ENCODE measurements at regions not wholly inside any gene's neighbourhood (a gene's known extent, or its start where the extent isn't known, plus 50 kb on each side); places are given as distances from the start of the nearest gene placed in this dataset.

DNA sequence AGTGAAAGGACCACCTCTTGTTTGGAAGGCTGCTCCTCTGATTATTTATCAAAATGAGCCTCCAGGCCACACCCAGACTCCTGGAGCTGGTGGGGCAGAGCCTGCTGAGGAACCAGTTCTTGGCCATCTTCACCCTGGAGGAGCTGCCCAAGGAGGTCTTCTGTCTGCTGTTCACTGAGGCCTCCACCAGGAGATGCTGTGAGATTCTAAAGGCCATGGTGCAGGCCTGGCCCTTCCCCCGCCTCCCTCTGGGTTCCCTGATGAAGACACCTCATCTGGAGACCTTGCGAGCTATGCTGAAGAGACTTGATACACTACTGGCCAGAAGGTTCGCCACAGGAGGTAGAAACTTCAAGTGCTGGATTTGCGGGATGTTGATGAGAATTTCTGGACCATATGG lies 61.7 kb upstream of the GJA8 start:
- H3K9me3 ChIP-seq (replicated peaks; ENCODE audit: insufficient read depth, low read length) = no peaks in the 10 kb centered on the region
- no peak overlapping the region for H3K27ac ChIP-seq (ENCODE audit: low read length)
- H3K36me3 ChIP-seq (replicated peaks; ENCODE audit: insufficient read depth, low read length) = no peaks in the 10 kb centered on the region
- no peaks in the 10 kb centered on the region for H4K20me1 ChIP-seq (ENCODE audit: insufficient read depth, low read length)
- TF ChIP-seq EZH2phosphoT487 (IDR thresholded peaks at IDR 0.05; ENCODE audit: low read length) (no peak), EZH2 (optimal IDR thresholded peaks at IDR 0.05; ENCODE audit: low read depth, low read length) (no peak)
- TF ChIP-seq, protein P1, sequence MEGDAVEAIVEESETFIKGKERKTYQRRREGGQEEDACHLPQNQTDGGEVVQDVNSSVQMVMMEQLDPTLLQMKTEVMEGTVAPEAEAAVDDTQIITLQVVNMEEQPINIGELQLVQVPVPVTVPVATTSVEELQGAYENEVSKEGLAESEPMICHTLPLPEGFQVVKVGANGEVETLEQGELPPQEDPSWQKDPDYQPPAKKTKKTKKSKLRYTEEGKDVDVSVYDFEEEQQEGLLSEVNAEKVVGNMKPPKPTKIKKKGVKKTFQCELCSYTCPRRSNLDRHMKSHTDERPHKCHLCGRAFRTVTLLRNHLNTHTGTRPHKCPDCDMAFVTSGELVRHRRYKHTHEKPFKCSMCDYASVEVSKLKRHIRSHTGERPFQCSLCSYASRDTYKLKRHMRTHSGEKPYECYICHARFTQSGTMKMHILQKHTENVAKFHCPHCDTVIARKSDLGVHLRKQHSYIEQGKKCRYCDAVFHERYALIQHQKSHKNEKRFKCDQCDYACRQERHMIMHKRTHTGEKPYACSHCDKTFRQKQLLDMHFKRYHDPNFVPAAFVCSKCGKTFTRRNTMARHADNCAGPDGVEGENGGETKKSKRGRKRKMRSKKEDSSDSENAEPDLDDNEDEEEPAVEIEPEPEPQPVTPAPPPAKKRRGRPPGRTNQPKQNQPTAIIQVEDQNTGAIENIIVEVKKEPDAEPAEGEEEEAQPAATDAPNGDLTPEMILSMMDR (IDR thresholded peaks at IDR 0.05; ENCODE audit: low read length) = no peak; the same call in 1 of the 2 replicates
- H3K27me3 ChIP-seq (replicated peaks; ENCODE audit: insufficient read depth, low read length) = no peaks in the 10 kb centered on the region
- no peaks in the 10 kb centered on the region for H3F3A ChIP-seq (ENCODE audit: insufficient read depth, low read length)
- H2AFZ ChIP-seq (ENCODE audit: low read length) = no peak overlapping the region
- H3K9me2 ChIP-seq (replicated peaks; ENCODE audit: insufficient read depth, low read length) = no peaks in the 10 kb centered on the region
- H3K4me2 ChIP-seq (ENCODE audit: low read depth, low read length) = no peak overlapping the region
- H3K4me1 ChIP-seq (ENCODE audit: low read length) = no peaks in the 10 kb centered on the region
- no peak for DNase-seq
- H3K9ac ChIP-seq (ENCODE audit: low read length) = no peak overlapping the region
- no peaks in the 10 kb centered on the region for H3K79me2 ChIP-seq (ENCODE audit: low read length)
- no peak overlapping the region for H3K4me3 ChIP-seq (ENCODE audit: low read length)

DNA sequence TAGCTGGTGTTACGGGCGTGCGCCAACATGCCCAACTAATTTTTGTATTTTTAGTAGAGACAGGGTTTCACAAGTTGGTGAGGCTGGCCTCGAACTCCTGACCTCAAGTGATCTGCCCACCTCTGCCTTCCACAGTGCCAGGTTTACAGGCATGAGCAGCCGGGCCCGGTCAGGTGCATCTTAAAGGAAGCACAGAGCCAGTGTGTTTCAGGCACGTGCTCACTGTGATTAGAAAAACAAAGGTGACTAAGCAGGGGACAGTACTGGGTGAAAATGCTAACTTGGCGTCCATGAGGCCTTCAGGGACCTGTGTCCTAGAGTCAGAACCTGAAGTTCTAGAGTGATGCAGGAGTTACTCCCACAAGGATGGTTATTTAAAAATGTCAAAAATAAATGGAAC lies 60.0 kb upstream of the GJA8 start:
- Histone ChIP-seq H3K9me3 (replicated peaks; ENCODE audit: insufficient read depth, low read length) (no peaks in the 10 kb centered on the region), H3K27me3 (replicated peaks; ENCODE audit: insufficient read depth, low read length) (no peaks in the 10 kb centered on the region), H3K4me3 (ENCODE audit: low read length) (no peak overlapping the region), H3K4me1 (ENCODE audit: low read length) (no peaks in the 10 kb centered on the region), H3F3A (ENCODE audit: insufficient read depth, low read length) (no peaks in the 10 kb centered on the region), H3K9me2 (replicated peaks; ENCODE audit: insufficient read depth, low read length) (no peaks in the 10 kb centered on the region), H4K20me1 (ENCODE audit: insufficient read depth, low read length) (no peaks in the 10 kb centered on the region), H3K9ac (ENCODE audit: low read length) (no peak overlapping the region), H2AFZ (ENCODE audit: low read length) (no peak overlapping the region), H3K27ac (ENCODE audit: low read length) (no peak overlapping the region), H3K36me3 (replicated peaks; ENCODE audit: insufficient read depth, low read length) (no peaks in the 10 kb centered on the region), H3K79me2 (ENCODE audit: low read length) (no peaks in the 10 kb centered on the region), H3K4me2 (ENCODE audit: low read depth, low read length) (no peak overlapping the region)
- TF ChIP-seq, protein P1 (IDR thresholded peaks at IDR 0.05; ENCODE audit: low read length) = no peak
- TF ChIP-seq EZH2phosphoT487 (IDR thresholded peaks at IDR 0.05; ENCODE audit: low read length) = no peak
- no peak for TF ChIP-seq EZH2 (optimal IDR thresholded peaks at IDR 0.05; ENCODE audit: low read depth, low read length)
- no peak for DNase-seq

DNA sequence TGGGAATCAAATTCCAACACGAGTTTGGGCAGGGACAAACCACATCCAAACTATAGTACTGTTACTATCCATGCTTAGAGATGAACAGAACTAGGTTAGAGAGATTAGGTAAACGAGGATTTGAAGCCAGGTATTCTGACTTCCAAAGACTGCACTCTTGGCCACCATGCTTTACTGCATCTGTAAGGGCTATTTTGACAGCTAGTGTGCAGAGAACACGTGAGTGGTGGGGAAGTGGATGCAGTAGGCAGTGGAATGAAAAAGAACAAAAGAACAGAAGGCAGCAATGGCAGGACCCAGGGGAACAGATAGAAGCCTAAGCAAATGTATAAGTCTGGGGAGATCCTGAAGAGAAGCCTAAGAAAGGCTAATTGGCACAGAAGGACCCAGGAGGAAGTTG lies 59.1 kb upstream of the GJA8 start:
- Histone ChIP-seq H3K4me2 (ENCODE audit: low read depth, low read length) (no peak overlapping the region), H3K27me3 (replicated peaks; ENCODE audit: insufficient read depth, low read length) (no peaks in the 10 kb centered on the region), H2AFZ (ENCODE audit: low read length) (no peak overlapping the region), H3K9me2 (replicated peaks; ENCODE audit: insufficient read depth, low read length) (no peaks in the 10 kb centered on the region), H3K27ac (ENCODE audit: low read length) (no peak overlapping the region), H3F3A (ENCODE audit: insufficient read depth, low read length) (no peaks in the 10 kb centered on the region), H3K36me3 (replicated peaks; ENCODE audit: insufficient read depth, low read length) (no peaks in the 10 kb centered on the region), H3K4me3 (ENCODE audit: low read length) (no peak overlapping the region), H3K9me3 (replicated peaks; ENCODE audit: insufficient read depth, low read length) (no peaks in the 10 kb centered on the region), H4K20me1 (ENCODE audit: insufficient read depth, low read length) (no peaks in the 10 kb centered on the region), H3K4me1 (ENCODE audit: low read length) (no peaks in the 10 kb centered on the region), H3K9ac (ENCODE audit: low read length) (no peak overlapping the region), H3K79me2 (ENCODE audit: low read length) (no peaks in the 10 kb centered on the region)
- no peak for DNase-seq
- TF ChIP-seq, protein P1 (IDR thresholded peaks at IDR 0.05; ENCODE audit: low read length) = no peak
- TF ChIP-seq EZH2phosphoT487 (IDR thresholded peaks at IDR 0.05; ENCODE audit: low read length) (no peak), EZH2 (optimal IDR thresholded peaks at IDR 0.05; ENCODE audit: low read depth, low read length) (no peak)
